ENCODE measurements at regions not wholly inside any gene's neighbourhood (a gene's known extent, or its start where the extent isn't known, plus 50 kb on each side); places are given as distances from the start of the nearest gene placed in this dataset.

DNA sequence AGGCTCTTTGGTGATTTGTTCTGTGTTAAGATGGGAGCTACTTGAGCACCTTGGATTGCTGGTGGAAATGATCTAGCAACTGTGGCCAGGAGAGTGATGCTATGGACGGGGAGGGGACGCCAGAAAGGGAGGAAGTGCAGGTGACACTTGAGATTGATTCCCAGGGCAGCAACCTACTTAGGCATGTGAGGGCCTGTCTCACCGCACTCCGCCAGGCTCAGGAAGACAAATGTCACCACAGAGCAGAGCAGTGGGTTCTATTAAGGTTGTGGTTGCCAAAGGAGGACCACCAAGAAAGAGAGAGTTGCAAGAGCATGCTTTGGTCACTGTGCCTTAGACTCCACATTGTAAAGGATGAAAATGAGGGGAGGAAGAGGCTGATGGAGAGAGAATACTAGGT lies 404.3 kb downstream of the IRX1 start:
- DNase-seq (ENCODE audit: low read depth), result no peak
- Histone ChIP-seq H3K36me3 (ENCODE audit: control insufficient read depth, insufficient read depth, low read length, severe bottlenecking) (no peaks in the 10 kb centered on the region), H3K27me3 (replicated peaks; ENCODE audit: control insufficient read depth, insufficient read depth, low read length) (peaks cover 3% of the 10 kb centered on the region), H3K4me3 (ENCODE audit: low read length) (no peak overlapping the region), H3K4me1 (ENCODE audit: control insufficient read depth, insufficient read depth, low read length) (no peaks in the 10 kb centered on the region), H3K9me3 (ENCODE audit: control insufficient read depth, low read length) (no peaks in the 10 kb centered on the region), H3K9ac (ENCODE audit: low read length) (no peak overlapping the region)

- Histone ChIP-seq H3K27me3 (replicated peaks; ENCODE audit: control insufficient read depth, insufficient read depth, low read length) (peaks cover 3% of the 10 kb centered on the region), H3K4me3 (ENCODE audit: low read length) (no peak overlapping the region), H3K9me3 (ENCODE audit: control insufficient read depth, low read length) (no peaks in the 10 kb centered on the region), H3K9ac (ENCODE audit: low read length) (no peak overlapping the region), H3K36me3 (ENCODE audit: control insufficient read depth, insufficient read depth, low read length, severe bottlenecking) (no peaks in the 10 kb centered on the region), H3K4me1 (ENCODE audit: control insufficient read depth, insufficient read depth, low read length) (no peaks in the 10 kb centered on the region)
- DNase-seq (ENCODE audit: low read depth), result no peak
Observed at GRCh38 chr5:4001004-4001403, 405.4 kb downstream of the IRX1 start.

DNA sequence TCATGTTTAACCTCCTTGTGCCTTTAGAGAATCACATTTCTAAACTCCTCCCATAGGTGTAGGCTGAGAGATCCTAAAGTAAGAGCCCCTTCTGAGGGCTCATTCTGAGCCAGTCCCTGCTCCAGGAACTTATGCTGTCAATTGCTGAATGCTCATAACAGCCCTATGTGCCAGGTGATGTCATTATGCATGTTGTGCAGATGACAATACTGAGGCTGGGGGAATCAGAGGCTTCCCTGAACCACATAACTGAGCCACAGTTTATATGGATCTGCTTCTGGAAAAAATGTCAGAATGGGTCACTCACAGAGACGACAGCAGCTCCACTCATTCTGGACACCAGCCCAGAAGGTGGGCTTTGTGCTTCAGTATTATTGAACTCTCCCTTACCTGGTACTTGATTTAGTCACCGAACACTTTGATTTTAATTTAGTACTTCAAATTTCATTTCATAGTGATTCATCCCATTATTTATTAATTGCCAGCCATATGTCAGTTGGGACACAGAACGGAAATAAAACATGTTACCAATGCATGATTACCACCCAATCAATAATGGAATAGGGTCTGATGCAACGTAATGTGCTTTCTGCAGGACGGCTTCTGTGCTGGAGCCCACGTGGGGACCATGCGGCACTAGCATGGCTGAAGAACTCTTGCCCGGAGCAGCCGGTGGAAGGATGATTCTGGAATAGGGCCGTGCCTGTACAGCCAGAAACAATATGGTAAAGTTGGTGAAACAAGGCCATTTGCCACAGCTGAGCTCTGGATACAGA lies 406.3 kb downstream of the IRX1 start:
- H3K4me1 ChIP-seq (ENCODE audit: control insufficient read depth, insufficient read depth, low read length), result no peaks in the 10 kb centered on the region
- peaks cover 3% of the 10 kb centered on the region for H3K27me3 ChIP-seq (replicated peaks; ENCODE audit: control insufficient read depth, insufficient read depth, low read length)
- H3K9ac ChIP-seq (ENCODE audit: low read length), result no peak overlapping the region
- H3K36me3 ChIP-seq (ENCODE audit: control insufficient read depth, insufficient read depth, low read length, severe bottlenecking), result no peaks in the 10 kb centered on the region
- no peaks in the 10 kb centered on the region for H3K9me3 ChIP-seq (ENCODE audit: control insufficient read depth, low read length)
- H3K4me3 ChIP-seq (ENCODE audit: low read length), result no peak overlapping the region
- DNase-seq (ENCODE audit: low read depth), result no peak

GRCh38 chr5:4005335-4005734 lies 409.7 kb downstream of the IRX1 start:
- H3K9me3 ChIP-seq (ENCODE audit: control insufficient read depth, low read length), result no peaks in the 10 kb centered on the region
- peaks cover 3% of the 10 kb centered on the region for H3K27me3 ChIP-seq (replicated peaks; ENCODE audit: control insufficient read depth, insufficient read depth, low read length)
- no peak overlapping the region for H3K4me3 ChIP-seq (ENCODE audit: low read length)
- no peak overlapping the region for H3K9ac ChIP-seq (ENCODE audit: low read length)
- DNase-seq (ENCODE audit: low read depth), result no peak
- H3K36me3 ChIP-seq (ENCODE audit: control insufficient read depth, insufficient read depth, low read length, severe bottlenecking), result no peaks in the 10 kb centered on the region
- H3K4me1 ChIP-seq (ENCODE audit: control insufficient read depth, insufficient read depth, low read length), result no peaks in the 10 kb centered on the region

- Histone ChIP-seq H3K9ac (ENCODE audit: low read length) (no peak overlapping the region), H3K4me3 (ENCODE audit: low read length) (no peak overlapping the region), H3K9me3 (ENCODE audit: control insufficient read depth, low read length) (no peaks in the 10 kb centered on the region), H3K4me1 (ENCODE audit: control insufficient read depth, insufficient read depth, low read length) (no peaks in the 10 kb centered on the region), H3K27me3 (replicated peaks; ENCODE audit: control insufficient read depth, insufficient read depth, low read length) (no peaks in the 10 kb centered on the region), H3K36me3 (ENCODE audit: control insufficient read depth, insufficient read depth, low read length, severe bottlenecking) (no peaks in the 10 kb centered on the region)
- DNase-seq (ENCODE audit: low read depth), result no peak
Observed at GRCh38 chr5:4007001-4007400, 411.4 kb downstream of the IRX1 start.

DNA sequence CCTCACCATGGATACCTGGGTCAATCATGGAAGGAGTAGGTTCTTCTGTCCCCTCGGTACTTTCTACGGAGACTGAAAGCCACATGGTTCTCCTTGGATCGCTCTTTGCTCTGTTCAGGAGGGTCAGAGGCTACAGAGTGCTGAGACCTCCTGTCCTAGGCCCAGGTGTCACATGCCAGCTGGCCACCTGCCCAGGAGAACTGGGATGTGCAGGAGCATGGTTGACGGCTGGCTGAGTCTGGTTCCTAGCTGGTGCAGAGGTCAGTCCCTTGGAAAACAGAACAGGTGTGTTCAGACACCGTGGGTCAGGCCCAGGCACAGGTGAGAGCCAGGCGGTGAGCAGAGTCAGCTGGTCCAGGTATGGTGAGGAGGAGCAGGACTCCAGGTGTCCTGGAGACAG lies 416.3 kb downstream of the IRX1 start:
- Histone ChIP-seq H3K4me3 (ENCODE audit: low read length) (no peak overlapping the region), H3K9ac (ENCODE audit: low read length) (no peak overlapping the region), H3K27me3 (replicated peaks; ENCODE audit: control insufficient read depth, insufficient read depth, low read length) (no peaks in the 10 kb centered on the region), H3K9me3 (ENCODE audit: control insufficient read depth, low read length) (no peaks in the 10 kb centered on the region), H3K4me1 (ENCODE audit: control insufficient read depth, insufficient read depth, low read length) (no peaks in the 10 kb centered on the region), H3K36me3 (ENCODE audit: control insufficient read depth, insufficient read depth, low read length, severe bottlenecking) (no peaks in the 10 kb centered on the region)
- DNase-seq (ENCODE audit: low read depth), result no peak

- no peaks in the 10 kb centered on the region for H3K9me3 ChIP-seq (ENCODE audit: control insufficient read depth, low read length)
- H3K4me1 ChIP-seq (ENCODE audit: control insufficient read depth, insufficient read depth, low read length), result peaks cover 2% of the 10 kb centered on the region
- H3K36me3 ChIP-seq (ENCODE audit: control insufficient read depth, insufficient read depth, low read length, severe bottlenecking), result no peaks in the 10 kb centered on the region
- no peaks in the 10 kb centered on the region for H3K27me3 ChIP-seq (replicated peaks; ENCODE audit: control insufficient read depth, insufficient read depth, low read length)
- DNase-seq (ENCODE audit: low read depth), result no peak
- no peak overlapping the region for H3K9ac ChIP-seq (ENCODE audit: low read length)
- no peak overlapping the region for H3K4me3 ChIP-seq (ENCODE audit: low read length)
Observed at GRCh38 chr5:4013106-4013898, 417.7 kb downstream of the IRX1 start.

DNA sequence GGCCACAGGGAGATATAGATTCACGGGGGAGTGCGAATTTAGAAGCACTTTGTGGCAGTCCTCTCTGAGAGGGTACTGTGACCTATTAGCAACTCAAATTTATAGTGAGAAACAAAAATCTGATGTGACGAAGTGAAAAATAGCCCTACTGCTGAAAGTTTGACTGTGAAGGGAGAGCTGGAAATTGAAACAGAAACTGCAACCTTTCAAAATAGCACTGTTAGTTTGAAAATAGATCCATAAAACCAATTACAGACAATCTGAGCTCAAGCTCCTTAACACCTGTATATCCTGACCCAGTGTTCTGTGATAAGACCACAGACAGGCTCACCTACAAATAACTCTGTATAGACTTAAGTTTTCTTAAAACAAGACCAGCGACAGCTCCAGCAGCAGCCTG lies 420.1 kb downstream of the IRX1 start:
- Histone ChIP-seq H3K4me1 (ENCODE audit: control insufficient read depth, insufficient read depth, low read length) (peaks cover 25% of the 10 kb centered on the region), H3K4me3 (ENCODE audit: low read length) (no peak overlapping the region), H3K9me3 (ENCODE audit: control insufficient read depth, low read length) (no peaks in the 10 kb centered on the region), H3K36me3 (ENCODE audit: control insufficient read depth, insufficient read depth, low read length, severe bottlenecking) (no peaks in the 10 kb centered on the region), H3K9ac (ENCODE audit: low read length) (no peak overlapping the region), H3K27me3 (replicated peaks; ENCODE audit: control insufficient read depth, insufficient read depth, low read length) (no peaks in the 10 kb centered on the region)
- no peak for DNase-seq (ENCODE audit: low read depth)

DNA sequence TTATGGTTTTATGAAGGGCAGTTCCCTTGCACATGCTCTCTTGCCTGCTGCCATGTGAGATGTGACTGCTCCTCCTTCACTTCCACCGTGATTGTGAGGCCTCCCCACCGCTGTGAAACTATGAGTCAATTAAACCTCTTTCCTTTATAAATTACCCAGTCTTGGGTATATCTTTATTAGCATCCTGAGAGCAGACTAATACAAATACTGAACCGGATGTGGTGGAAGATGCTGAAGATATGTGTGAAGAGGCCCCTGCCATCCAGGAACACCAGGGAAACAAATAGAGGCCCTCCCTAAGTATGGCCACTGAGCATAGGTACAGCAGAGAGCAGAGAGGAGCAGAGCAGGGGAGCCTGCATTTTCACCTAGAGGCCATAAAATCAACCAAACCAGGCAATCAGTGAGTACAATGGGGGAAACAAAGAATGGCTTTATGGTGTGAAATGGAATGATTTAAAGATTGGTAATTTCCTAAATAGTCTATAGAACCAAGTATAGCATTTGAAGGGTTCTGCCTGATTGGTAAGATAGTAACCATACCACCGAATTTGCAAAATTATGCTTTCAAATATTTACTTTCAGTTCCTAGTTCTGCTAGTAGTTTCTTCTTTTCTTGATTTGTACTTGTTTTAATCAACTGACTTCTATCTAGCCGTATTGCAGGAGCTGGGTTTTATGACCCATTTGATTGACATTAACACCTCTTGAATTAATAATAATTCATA lies 421.6 kb downstream of the IRX1 start:
- H3K27me3 ChIP-seq (replicated peaks; ENCODE audit: control insufficient read depth, insufficient read depth, low read length), result no peaks in the 10 kb centered on the region
- H3K4me1 ChIP-seq (ENCODE audit: control insufficient read depth, insufficient read depth, low read length), result peaks cover 30% of the 10 kb centered on the region
- no peak overlapping the region for H3K4me3 ChIP-seq (ENCODE audit: low read length)
- H3K9me3 ChIP-seq (ENCODE audit: control insufficient read depth, low read length), result no peaks in the 10 kb centered on the region
- H3K9ac ChIP-seq (ENCODE audit: low read length), result no peak overlapping the region
- no peak for DNase-seq (ENCODE audit: low read depth)
- H3K36me3 ChIP-seq (ENCODE audit: control insufficient read depth, insufficient read depth, low read length, severe bottlenecking), result no peaks in the 10 kb centered on the region

DNA sequence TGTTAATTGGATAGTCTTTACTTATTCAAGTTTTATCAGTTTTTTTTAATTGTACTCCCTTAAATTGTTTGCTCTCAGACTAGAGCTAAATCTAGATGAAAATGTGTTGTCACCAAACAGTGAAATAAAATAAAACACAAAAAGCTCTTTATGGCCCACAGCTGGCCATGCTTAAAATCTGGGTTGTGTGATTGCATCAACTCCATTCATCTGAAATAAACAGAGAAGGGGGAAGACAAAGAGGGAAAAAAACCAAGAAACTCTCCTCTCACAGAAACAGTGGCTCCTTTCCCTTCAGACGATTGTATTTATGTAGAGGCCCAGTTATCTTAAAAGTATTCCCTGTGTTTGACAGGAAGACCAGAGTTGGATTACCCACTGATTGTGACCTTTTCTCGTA lies 422.4 kb downstream of the IRX1 start:
- Histone ChIP-seq H3K4me1 (ENCODE audit: control insufficient read depth, insufficient read depth, low read length) (peaks cover 35% of the 10 kb centered on the region), H3K9me3 (ENCODE audit: control insufficient read depth, low read length) (no peaks in the 10 kb centered on the region), H3K4me3 (ENCODE audit: low read length) (no peak overlapping the region), H3K27me3 (replicated peaks; ENCODE audit: control insufficient read depth, insufficient read depth, low read length) (no peaks in the 10 kb centered on the region), H3K36me3 (ENCODE audit: control insufficient read depth, insufficient read depth, low read length, severe bottlenecking) (no peaks in the 10 kb centered on the region), H3K9ac (ENCODE audit: low read length) (no peak overlapping the region)
- no peak for DNase-seq (ENCODE audit: low read depth)

DNA sequence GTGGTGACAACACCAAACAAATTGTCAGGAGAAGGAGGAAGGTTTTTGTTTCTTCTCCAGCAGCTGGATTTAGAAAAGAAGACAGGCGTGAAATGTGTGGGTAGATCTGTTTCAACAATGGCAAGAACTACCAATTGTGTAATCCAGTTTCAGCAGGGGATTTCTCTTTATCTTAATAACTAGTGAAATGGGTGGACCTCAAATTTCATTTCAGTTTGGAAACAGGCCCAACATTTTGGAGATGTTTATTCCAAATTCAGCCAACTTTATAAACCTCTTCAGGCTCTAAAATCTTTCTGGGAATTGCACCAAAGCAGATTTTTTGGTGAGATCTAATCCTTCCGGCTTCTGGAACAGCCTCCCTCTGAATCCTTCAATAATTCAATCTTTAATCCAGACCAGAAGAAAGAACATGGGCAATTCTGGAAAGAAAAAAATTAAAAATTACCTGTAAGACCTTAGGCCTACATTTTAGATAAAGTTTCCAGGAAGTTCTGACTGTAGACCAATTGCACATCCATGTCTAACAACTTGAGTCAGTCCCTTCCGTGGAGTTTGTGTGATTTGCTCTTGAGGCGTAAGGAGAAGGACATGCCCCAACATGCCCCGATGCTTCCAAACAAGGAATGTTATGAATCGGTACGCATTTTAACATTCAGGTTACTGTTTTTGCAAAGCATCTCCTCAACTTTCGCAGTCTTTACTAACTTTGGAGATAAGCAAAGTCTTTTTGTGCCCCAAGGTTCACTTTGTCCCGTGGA lies 423.6 kb downstream of the IRX1 start:
- no peaks in the 10 kb centered on the region for H3K9me3 ChIP-seq (ENCODE audit: control insufficient read depth, low read length)
- peak overlapping the region; percentile 46 for H3K4me3 ChIP-seq (ENCODE audit: low read length)
- H3K9ac ChIP-seq (ENCODE audit: low read length), result peak overlapping the region; percentile 69
- DNase-seq (ENCODE audit: low read depth), result no peak
- peaks cover 46% of the 10 kb centered on the region for H3K4me1 ChIP-seq (ENCODE audit: control insufficient read depth, insufficient read depth, low read length)
- no peaks in the 10 kb centered on the region for H3K36me3 ChIP-seq (ENCODE audit: control insufficient read depth, insufficient read depth, low read length, severe bottlenecking)
- no peaks in the 10 kb centered on the region for H3K27me3 ChIP-seq (replicated peaks; ENCODE audit: control insufficient read depth, insufficient read depth, low read length)

All from adipocyte (in vitro differentiated cells).